ENCODE measurements at regions not wholly inside any gene's neighbourhood (a gene's known extent, or its start where the extent isn't known, plus 50 kb on each side); places are given as distances from the start of the nearest gene placed in this dataset.
"Not testable (repeated sequence)": the region's sequence is repeated elsewhere in the genome, so short reads cannot be mapped to it uniquely, and the experiment has no call there.

- in situ Hi-C loops (cut with HindIII; ENCODE audit: low pct_unique_long_range_greater_than_20kb, low sequenced_read_pairs), result no loop called here
Measured at GRCh38 chr1:104120525-104120924, 370.8 kb downstream of the AMY1C start.

GRCh38 chr1:104121271-104121670, 371.6 kb downstream of the AMY1C start:
- peak; percentile 49 for DNase-seq (ENCODE audit: low read depth, low spot score)
- in situ Hi-C loops (cut with HindIII; ENCODE audit: low pct_unique_long_range_greater_than_20kb, low sequenced_read_pairs), result no loop called here

More at GRCh38 chr1:104120525-104120924, 370.8 kb downstream of the AMY1C start:
- DNase-seq (ENCODE audit: low read depth, low spot score), result peak; percentile 41

GRCh38 chr1:104125266-104125665, 375.6 kb downstream of the AMY1C start:
- DNase-seq (ENCODE audit: low read depth, low spot score), result no peak
- in situ Hi-C loops (cut with HindIII; ENCODE audit: low pct_unique_long_range_greater_than_20kb, low sequenced_read_pairs), result no loop called here

- no peak for DNase-seq (ENCODE audit: low read depth, low spot score)
- in situ Hi-C loops (cut with HindIII; ENCODE audit: low pct_unique_long_range_greater_than_20kb, low sequenced_read_pairs), result no loop called here
Measured at GRCh38 chr1:104125970-104126369, 376.3 kb downstream of the AMY1C start.

- peak; percentile 82 for DNase-seq (ENCODE audit: low read depth, low spot score)
Measured at GRCh38 chr1:104132382-104132973, 382.8 kb downstream of the AMY1C start.

GRCh38 chr1:104135036-104135435, 385.3 kb downstream of the AMY1C start:
- DNase-seq (ENCODE audit: low read depth, low spot score); in situ Hi-C loops (cut with HindIII; ENCODE audit: low pct_unique_long_range_greater_than_20kb, low sequenced_read_pairs): not testable (repeated sequence)

More at GRCh38 chr1:104132382-104132973, 382.8 kb downstream of the AMY1C start:
- in situ Hi-C loops (cut with HindIII; ENCODE audit: low pct_unique_long_range_greater_than_20kb, low sequenced_read_pairs), result no loop called here

GRCh38 chr1:104136621-104137020, 386.9 kb downstream of the AMY1C start:
- in situ Hi-C loops (cut with HindIII; ENCODE audit: low pct_unique_long_range_greater_than_20kb, low sequenced_read_pairs), result no loop called here
- DNase-seq (ENCODE audit: low read depth, low spot score), result peak; percentile 96

- DNase-seq (ENCODE audit: low read depth, low spot score), result no peak
- in situ Hi-C loops (cut with HindIII; ENCODE audit: low pct_unique_long_range_greater_than_20kb, low sequenced_read_pairs), result no loop called here
Measured at GRCh38 chr1:104156738-104157137, 407.0 kb downstream of the AMY1C start.

- DNase-seq (ENCODE audit: low read depth, low spot score), result no peak
- in situ Hi-C loops (cut with HindIII; ENCODE audit: low pct_unique_long_range_greater_than_20kb, low sequenced_read_pairs), result no loop called here
Measured at GRCh38 chr1:104163912-104164476, 414.3 kb downstream of the AMY1C start.

- in situ Hi-C loops (cut with HindIII; ENCODE audit: low pct_unique_long_range_greater_than_20kb, low sequenced_read_pairs), result no loop called here
- no peak for DNase-seq (ENCODE audit: low read depth, low spot score)
Measured at GRCh38 chr1:104172243-104172681, 422.6 kb downstream of the AMY1C start.

- in situ Hi-C loops (cut with HindIII; ENCODE audit: low pct_unique_long_range_greater_than_20kb, low sequenced_read_pairs), result no loop called here
- DNase-seq (ENCODE audit: low read depth, low spot score), result no peak
Measured at GRCh38 chr1:104182251-104182650, 432.6 kb downstream of the AMY1C start.

GRCh38 chr1:104189207-104189606, 439.5 kb downstream of the AMY1C start:
- peak; percentile 64 for DNase-seq (ENCODE audit: low read depth, low spot score)

GRCh38 chr1:104190821-104191220, 441.1 kb downstream of the AMY1C start:
- in situ Hi-C loops (cut with HindIII; ENCODE audit: low pct_unique_long_range_greater_than_20kb, low sequenced_read_pairs), result no loop called here
- peak; percentile 95 for DNase-seq (ENCODE audit: low read depth, low spot score)

More at GRCh38 chr1:104189207-104189606, 439.5 kb downstream of the AMY1C start:
- in situ Hi-C loops (cut with HindIII; ENCODE audit: low pct_unique_long_range_greater_than_20kb, low sequenced_read_pairs), result no loop called here

- DNase-seq (ENCODE audit: low read depth, low spot score), result no peak
- in situ Hi-C loops (cut with HindIII; ENCODE audit: low pct_unique_long_range_greater_than_20kb, low sequenced_read_pairs), result no loop called here
Measured at GRCh38 chr1:104195395-104195794, 445.7 kb downstream of the AMY1C start.

GRCh38 chr1:104196136-104196535, 446.4 kb downstream of the AMY1C start:
- no peak for DNase-seq (ENCODE audit: low read depth, low spot score)
- in situ Hi-C loops (cut with HindIII; ENCODE audit: low pct_unique_long_range_greater_than_20kb, low sequenced_read_pairs), result no loop called here

- no peak for DNase-seq (ENCODE audit: low read depth, low spot score)
- in situ Hi-C loops (cut with HindIII; ENCODE audit: low pct_unique_long_range_greater_than_20kb, low sequenced_read_pairs), result no loop called here
Measured at GRCh38 chr1:104197516-104197915, 447.8 kb downstream of the AMY1C start.

GRCh38 chr1:104212239-104212638, 462.5 kb downstream of the AMY1C start:
- in situ Hi-C loops (cut with HindIII; ENCODE audit: low pct_unique_long_range_greater_than_20kb, low sequenced_read_pairs), result no loop called here

GRCh38 chr1:104217395-104217986, 467.8 kb downstream of the AMY1C start:
- in situ Hi-C loops (cut with HindIII; ENCODE audit: low pct_unique_long_range_greater_than_20kb, low sequenced_read_pairs), result not testable (repeated sequence)

More at GRCh38 chr1:104212239-104212638, 462.5 kb downstream of the AMY1C start:
- no peak for DNase-seq (ENCODE audit: low read depth, low spot score)

GRCh38 chr1:104229860-104230259, 480.2 kb downstream of the AMY1C start:
- DNase-seq (ENCODE audit: low read depth, low spot score), result no peak
- in situ Hi-C loops (cut with HindIII; ENCODE audit: low pct_unique_long_range_greater_than_20kb, low sequenced_read_pairs), result no loop called here

More at GRCh38 chr1:104217395-104217986, 467.8 kb downstream of the AMY1C start:
- DNase-seq (ENCODE audit: low read depth, low spot score), result not testable (repeated sequence)

Data from SK-MEL-5 (cell line).